ENCODE measurements at regions not wholly inside any gene's neighbourhood (a gene's known extent, or its start where the extent isn't known, plus 50 kb on each side); places are given as distances from the start of the nearest gene placed in this dataset.

GRCh38 chr18:72075040-72075439 is 469.1 kb downstream of the CBLN2 start:
- DNase-seq (ENCODE audit: low read depth) = no peak

- no peak for DNase-seq (ENCODE audit: low read depth)
Observed at GRCh38 chr18:72063001-72063400, 481.1 kb downstream of the CBLN2 start.

GRCh38 chr18:72058851-72059250 is 485.3 kb downstream of the CBLN2 start:
- DNase-seq (ENCODE audit: low read depth) = no peak

GRCh38 chr18:72056171-72056570 is 488.0 kb downstream of the CBLN2 start:
- DNase-seq (ENCODE audit: low read depth) = no peak

GRCh38 chr18:72041313-72042032 is 502.7 kb downstream of the CBLN2 start:
- no peak for DNase-seq (ENCODE audit: low read depth)

GRCh38 chr18:72013427-72013850 is 530.7 kb downstream of the CBLN2 start:
- no peak for DNase-seq (ENCODE audit: low read depth)

- no peak for DNase-seq (ENCODE audit: low read depth)
Observed at GRCh38 chr18:71998547-71999097, 545.5 kb downstream of the CBLN2 start.

GRCh38 chr18:71995904-71996465 is 548.2 kb downstream of the CBLN2 start:
- DNase-seq (ENCODE audit: low read depth) = no peak

- DNase-seq (ENCODE audit: low read depth) = no peak
Observed at GRCh38 chr18:71994273-71994672, 549.9 kb downstream of the CBLN2 start.

GRCh38 chr18:71989616-71990015 is 554.5 kb downstream of the CBLN2 start:
- no peak for DNase-seq (ENCODE audit: low read depth)

GRCh38 chr18:71986351-71987050 is 557.6 kb downstream of the CBLN2 start:
- DNase-seq (ENCODE audit: low read depth) = no peak

- no peak for DNase-seq (ENCODE audit: low read depth)
Observed at GRCh38 chr18:71976744-71977143, 567.4 kb downstream of the CBLN2 start.

GRCh38 chr18:71966791-71967190 is 577.4 kb downstream of the CBLN2 start:
- DNase-seq (ENCODE audit: low read depth) = no peak

- DNase-seq (ENCODE audit: low read depth) = no peak
Observed at GRCh38 chr18:71958605-71959004, 585.5 kb downstream of the CBLN2 start.

GRCh38 chr18:71951001-71951400 is 593.1 kb downstream of the CBLN2 start:
- DNase-seq (ENCODE audit: low read depth) = no peak

- no peak for DNase-seq (ENCODE audit: low read depth)
Observed at GRCh38 chr18:71942433-71942832, 601.7 kb downstream of the CBLN2 start.

- no peak for DNase-seq (ENCODE audit: low read depth)
Observed at GRCh38 chr18:71939483-71939882, 604.7 kb downstream of the CBLN2 start.

GRCh38 chr18:71936744-71937143 is 607.4 kb downstream of the CBLN2 start:
- DNase-seq (ENCODE audit: low read depth) = no peak

- no peak for DNase-seq (ENCODE audit: low read depth)
Observed at GRCh38 chr18:71919211-71919610, 624.9 kb downstream of the CBLN2 start.

GRCh38 chr18:71913641-71914040 is 630.5 kb downstream of the CBLN2 start:
- DNase-seq (ENCODE audit: low read depth) = no peak

- no peak for DNase-seq (ENCODE audit: low read depth)
Observed at GRCh38 chr18:71902482-71902881, 641.7 kb downstream of the CBLN2 start.

GRCh38 chr18:71899707-71900472 is 644.3 kb downstream of the CBLN2 start:
- DNase-seq (ENCODE audit: low read depth) = no peak

Measured in stimulated activated CD8-positive, alpha-beta memory T cell treated with anti-CD3 and anti-CD28 coated beads, Interleukin-15, amount 100 ng/mL, for 1 hour (primary cell).